H1 (cell line): ENCODE measurements at regions not wholly inside any gene's neighbourhood (a gene's known extent, or its start where the extent isn't known, plus 50 kb on each side); places are given as distances from the start of the nearest gene placed in this dataset.

Source experiments
- CHD7 ChIP-seq: fragments of 300-600 bp; sonication (generic); IDR thresholded peaks from 2 replicates; pipeline ENCODE4 v1.7.1; 2012; ENCODE audit warnings: low read length, moderate library complexity, mild to moderate bottlenecking, inconsistent platforms; ENCODE audit not compliant: insufficient replicate concordance

- no peak for TF ChIP-seq CHD7
Measured at GRCh38 chr4:130646886-130647285, 1550.9 kb downstream of the C4orf33 start (continued).
